GM19467 (cell line): ENCODE measurements at regions not wholly inside any gene's neighbourhood (a gene's known extent, or its start where the extent isn't known, plus 50 kb on each side); places are given as distances from the start of the nearest gene placed in this dataset.

Experiments
- ATAC-seq: cut with Tn5 transposase; IDR thresholded peaks from one replicate; pipeline ENCODE4 v1.9.1; 2021; ENCODE audit warnings: mild to moderate bottlenecking, moderate library complexity; ENCODE audit not compliant: unreplicated experiment

DNA sequence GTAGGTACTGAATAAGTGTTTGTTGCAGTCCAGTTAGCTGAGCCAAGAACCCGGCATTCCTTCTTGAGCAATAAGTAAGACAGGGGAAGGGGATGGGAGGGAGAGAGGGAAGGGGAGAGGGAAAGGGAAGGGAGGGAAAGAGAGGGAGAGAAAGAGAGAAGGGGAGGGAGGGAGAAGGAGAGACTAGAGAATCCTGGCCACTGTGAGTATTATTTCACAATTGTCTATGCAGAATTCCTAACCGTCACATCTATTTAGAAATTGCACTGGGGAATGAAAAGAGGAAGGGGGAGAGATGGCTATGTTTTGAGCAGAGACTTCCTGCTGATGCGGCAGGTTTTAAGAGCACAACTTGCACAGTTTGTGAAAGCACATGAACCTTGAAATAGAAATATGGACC is 251.4 kb upstream of the ZMIZ1 start:
- ATAC-seq: no peak

DNA sequence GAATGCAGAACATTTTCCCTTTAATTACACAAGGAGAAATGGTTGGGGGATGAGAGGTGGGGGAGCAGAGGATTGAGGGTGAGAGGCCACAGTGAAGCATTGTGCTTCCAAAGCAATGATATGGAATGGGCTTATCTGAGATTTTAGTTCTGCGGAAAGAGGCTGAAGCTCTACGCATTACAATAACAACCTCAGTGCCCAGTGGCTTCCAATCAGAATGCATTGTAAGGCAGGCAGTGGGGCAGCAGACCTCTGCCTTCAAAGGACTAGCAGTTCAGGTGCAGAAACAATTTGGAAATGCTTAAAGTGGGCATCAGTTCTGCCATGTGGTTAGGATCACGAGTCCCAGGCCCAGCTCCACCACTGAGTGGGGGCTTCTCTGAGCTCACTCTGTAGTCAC is 251.0 kb upstream of the ZMIZ1 start:
- no peak for ATAC-seq

DNA sequence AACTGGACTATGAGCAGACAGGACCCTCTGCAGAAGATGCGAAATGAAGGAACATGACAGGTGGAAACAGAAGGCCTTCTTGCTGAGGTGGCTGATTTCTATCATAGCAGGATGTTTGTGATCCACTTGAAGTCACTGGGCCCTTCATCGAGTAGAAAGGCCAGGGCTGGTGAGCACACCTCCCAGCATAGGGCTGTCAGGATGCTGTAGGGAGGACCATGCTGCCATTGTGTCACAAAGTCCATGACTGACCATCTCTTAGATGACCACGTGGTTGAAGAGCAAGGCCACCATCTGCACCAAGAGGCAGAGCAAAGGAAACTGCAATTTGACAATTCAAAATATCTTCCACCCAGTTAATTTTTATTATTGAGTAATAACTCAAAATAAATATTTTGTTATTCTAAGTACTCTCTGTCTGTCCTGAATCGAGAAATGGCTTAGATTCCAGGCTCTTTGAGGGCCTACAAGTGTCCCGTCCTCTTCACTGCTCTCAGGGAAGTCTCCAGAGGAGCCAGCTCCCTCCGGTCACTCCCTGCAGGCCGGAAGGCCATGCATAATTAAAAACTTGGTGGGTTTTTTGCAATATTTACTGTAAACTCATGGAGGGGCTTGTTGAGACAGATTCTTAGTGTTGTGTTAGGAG is 249.3 kb upstream of the ZMIZ1 start:
- no peak for ATAC-seq

DNA sequence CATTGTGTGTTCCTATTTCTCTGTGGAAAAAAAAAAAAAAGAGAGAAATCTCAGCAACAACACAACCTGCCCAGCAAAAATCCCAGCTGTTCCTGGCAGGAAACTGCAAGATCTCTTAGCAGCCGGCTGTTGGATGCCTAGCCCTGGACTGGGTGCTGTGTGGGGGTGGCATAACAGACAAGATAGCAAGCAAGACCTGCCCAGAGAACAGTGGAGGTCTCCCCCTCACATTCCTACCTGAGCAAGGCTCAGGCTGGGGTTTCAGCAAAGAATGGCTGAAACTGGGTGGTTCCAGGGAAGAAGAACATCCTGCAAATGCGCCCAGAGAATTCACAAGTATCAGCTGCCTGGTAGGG is 248.8 kb upstream of the ZMIZ1 start:
- ATAC-seq: no peak

DNA sequence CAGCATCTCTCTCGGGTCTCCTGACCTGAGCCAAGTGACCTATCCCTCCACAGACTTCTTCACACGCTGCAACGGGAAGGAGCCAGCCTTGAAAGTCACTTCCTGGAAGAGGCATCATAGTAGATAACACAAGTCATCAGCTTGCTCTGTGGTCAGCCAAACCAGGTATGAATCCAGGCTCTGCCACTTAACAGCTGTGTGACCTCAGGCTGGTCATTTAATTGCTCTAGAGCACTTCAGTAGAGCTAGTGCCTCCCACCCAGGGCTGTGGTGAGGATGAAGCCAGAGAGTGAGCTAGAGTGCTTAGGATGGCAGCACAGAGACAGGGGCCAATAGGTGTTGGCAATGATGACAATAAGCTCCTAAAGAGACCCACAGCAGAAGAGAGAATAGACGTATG is 247.7 kb upstream of the ZMIZ1 start:
- ATAC-seq: no peak

DNA sequence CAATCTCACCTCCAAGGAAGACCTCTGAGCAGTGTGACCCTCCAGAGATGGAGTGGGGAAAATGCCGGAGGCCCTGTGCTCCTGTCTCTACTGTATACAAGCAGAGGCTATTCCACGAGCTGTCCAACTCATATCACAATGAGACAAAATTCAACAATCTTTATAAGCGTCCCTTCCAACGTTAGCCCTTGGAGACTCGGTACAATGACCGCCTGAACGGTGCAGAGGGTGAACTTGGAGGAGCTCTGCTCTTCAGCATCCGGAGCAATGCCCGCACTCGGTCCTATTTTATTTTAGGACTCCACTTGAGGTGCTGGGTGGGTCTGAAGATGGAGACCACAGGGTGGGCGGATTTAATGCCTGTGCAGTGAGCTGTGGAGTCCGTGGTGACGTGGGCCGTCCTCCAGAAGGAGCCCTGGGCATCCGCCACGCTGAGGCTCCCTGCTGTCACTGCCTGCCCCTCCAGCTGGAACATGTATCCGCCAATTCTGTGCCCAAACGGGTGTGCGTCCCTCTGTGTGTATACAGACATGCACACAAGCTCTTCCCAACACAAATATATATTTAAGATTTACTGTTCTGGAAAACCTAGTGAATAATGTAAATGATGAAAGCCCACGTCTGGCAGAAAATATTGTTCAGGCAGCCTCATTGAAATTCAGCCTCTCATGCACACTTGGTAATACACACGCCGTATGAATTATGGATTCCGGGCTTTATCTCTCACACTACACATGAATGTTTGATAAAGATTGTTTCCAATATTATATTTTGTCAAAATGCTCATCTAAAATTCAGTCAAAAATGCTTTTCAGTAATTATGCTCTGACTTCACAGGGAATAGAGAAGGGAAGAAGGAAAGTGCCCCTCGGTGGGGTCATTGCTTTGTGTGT is 239.9 kb upstream of the ZMIZ1 start:
- no peak for ATAC-seq

DNA sequence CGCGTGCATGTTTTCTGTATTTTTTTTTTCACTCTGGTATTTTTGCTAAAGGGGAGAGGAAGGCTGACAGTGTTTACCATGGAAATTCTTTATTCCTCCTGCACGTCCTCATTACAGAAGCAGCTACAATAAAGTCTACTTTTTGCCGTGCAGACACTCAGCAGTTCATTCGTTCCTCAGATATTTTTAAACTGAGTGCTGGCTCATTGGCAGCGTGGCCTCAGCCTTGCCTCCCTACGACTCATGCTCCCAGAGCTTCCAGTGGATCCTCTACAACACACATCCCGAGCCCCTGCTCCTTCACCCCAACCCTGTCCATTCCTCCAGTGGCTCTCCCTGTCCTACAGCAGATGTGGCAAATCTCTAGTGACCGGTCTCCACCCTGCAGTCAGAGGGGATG is 239.2 kb upstream of the ZMIZ1 start:
- no peak for ATAC-seq

DNA sequence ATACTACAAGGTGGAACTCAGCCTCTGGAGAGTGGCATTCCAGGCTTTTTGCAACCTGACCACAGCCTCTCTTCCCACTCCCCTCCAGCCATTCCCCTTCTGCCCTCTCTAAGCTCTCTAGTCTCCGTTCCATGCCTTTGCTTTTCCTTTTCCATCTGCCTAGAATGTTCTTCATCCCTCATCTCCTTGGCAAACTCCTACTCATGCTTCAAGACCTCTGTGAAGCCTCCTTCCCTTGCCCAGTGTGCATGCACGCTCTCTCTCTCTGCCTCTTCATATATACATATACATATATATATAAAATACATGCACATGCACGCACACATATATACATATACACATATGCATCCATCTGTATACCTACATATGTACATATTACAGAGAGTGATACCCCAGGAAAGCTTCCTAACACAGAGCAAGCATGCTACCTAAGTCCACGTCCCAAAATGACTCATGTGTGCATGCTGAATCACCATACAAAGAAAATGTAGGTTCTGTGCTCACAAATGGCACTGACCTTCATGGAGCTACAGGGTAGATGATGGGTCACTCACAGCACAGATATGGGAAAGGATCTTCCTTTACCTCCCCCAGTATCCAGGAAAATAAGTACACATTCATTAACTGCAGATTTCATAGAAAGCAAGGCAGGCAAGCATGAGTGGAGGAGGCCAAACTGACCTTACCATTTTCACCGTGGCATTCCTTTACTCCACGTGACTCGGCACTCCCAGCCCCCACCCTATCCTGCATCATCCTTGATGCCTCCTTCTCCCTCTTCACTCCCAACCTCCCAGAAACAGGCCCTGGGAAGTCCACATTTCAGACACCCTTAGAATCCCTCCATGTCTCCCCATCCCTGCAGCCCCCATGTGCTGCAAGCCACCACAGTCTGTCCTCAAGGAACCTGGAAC is 238.4 kb upstream of the ZMIZ1 start:
- no peak for ATAC-seq

DNA sequence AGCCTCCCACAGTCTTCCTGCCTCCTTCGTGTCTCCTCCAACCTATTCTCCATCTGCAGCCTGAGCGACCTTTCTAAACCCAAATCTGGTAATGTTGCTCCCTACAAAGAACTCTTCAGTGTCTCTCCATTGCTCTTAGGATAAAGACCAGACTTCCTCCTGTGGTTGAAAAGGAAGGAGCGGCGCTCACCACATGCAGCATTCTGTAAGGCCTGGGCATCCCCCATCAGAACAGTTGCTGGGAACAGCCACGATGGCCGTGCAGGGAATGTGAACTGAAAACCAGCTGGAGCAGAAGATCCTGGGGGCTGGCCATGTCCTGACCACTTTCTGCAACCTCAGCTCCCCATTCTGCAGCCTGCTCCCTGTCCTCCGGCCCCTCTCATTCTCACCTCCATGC is 237.8 kb upstream of the ZMIZ1 start:
- ATAC-seq: no peak

DNA sequence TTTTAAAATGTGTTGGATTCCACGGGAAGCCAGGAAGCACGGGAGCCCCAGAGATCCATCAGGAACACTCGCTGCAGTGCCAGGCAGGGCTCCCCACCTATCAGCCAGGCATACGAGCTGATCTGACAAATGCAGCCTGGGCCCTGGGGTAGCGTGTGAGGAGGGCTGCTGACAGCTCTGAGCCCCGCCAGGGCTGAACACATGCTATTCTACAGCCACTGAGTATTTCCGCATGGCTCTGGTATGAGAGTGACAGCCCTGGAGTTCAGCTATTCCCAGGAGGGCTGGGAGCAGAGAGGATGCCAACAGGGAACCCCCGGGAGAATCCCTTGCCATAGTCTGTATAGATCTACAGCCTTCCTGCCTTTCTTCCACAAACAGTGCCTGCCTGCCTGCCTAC is 237.3 kb upstream of the ZMIZ1 start:
- ATAC-seq: no peak

DNA sequence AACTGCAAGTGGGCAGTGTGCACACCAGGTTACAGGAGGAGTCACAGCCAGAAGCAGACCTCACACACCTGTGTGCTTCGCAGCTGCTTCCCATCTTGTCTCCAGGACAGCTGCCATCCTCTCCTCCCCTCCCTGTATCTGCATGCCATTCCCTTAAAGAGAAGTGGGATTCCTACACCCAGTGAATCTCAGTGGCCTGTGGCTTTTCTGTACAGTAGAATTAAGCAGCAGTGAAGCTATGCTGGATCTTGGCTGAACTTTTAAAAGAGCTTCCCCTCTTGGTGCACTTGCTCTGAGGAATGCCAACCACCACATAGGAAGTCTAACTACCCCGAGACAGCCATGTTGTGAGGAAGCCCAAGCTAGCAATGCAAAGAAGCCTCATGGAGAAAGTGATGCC is 236.5 kb upstream of the ZMIZ1 start:
- no peak for ATAC-seq

DNA sequence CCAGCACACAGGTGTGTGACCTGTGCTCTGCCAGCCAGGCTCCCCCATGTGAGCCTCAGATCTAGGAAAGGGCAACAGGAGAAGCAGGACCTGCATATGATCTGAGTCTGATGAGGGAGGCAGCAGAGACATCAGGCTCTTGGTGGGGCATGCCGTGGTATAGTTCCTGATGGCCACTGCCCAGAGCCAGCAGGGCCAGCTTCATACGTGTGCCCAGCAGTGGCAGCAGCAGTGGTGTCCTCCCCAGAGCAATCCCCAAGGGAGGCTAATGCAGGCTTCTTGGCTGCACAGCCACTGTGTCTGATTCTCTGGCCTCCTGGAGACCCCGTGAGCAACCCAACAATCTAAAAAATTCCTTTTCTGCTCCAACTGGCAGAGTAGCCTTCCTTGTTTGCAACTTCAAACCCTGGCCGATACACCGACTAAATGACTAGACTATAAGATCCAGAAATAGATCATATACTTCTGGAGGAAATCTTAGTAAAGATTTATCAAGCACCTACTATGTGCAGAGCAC is 230.6 kb upstream of the ZMIZ1 start:
- ATAC-seq: no peak

DNA sequence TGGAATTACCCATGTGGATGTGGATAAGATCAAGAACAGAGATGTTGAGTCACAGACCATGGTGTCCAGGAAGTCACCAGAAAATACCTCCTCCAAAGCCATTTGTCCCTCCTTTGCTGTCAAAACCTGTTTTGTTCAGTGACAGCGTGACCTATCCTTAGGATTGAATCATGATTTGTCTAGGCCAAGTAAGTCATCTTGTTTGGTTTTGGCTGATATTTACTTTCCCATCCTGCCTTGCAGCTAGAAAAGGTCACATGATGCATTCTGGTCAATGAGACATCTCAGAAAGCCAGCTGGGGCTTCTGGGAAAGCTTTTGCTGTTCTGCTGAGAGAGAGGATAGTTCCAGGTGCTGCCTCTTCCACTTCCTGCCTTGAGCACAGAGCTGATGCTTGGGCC is 225.3 kb upstream of the ZMIZ1 start:
- ATAC-seq: no peak

DNA sequence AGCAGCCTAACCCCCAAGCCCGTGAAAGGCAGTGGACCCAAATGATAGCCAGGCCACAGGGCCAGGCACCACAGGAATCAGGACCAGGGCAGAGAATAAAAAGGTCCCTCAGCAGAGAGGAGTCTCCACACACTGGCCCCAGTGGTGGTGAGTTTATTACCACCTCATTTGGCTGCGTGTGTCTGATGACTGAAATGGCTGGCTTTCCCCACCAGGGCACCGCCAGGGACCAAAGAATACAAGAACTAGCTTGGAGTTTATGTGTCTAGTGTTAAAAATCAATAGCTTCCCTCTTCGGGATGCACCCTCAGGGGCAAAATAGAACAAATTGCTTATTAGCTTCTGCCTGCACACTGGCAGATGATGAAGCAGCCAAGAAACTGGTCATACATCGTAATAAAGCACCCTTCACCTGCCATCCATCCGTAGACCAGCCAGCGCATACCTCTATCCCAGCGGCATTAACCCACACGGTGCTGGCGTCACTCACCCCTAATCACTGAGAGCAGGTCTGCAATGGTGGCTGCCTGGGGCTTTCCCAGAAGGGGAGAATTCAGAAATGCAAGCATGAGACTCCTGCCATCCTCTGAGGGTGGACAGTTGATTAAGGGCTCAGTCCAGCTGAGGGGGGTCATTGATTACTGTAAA is 223.7 kb upstream of the ZMIZ1 start:
- ATAC-seq: no peak

DNA sequence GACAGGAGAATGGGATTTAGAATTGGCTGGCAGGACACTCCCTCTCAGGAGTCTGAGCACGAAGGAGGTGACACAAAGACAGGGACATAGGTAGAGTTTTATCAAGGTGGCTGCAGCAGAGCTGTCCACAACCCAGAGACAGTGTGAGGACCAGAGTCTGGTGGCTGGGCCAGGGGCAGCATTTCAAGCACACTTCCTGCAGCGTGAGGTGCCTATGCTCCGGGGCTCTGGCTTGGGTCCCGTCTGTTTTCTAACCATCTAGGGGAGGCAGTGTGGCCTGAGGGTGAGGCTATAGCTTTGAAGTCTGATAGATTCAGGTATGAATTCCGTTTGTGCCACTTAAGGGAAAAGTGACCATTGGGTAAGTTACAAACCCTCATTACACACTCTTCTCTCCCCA is 222.7 kb upstream of the ZMIZ1 start:
- no peak for ATAC-seq

DNA sequence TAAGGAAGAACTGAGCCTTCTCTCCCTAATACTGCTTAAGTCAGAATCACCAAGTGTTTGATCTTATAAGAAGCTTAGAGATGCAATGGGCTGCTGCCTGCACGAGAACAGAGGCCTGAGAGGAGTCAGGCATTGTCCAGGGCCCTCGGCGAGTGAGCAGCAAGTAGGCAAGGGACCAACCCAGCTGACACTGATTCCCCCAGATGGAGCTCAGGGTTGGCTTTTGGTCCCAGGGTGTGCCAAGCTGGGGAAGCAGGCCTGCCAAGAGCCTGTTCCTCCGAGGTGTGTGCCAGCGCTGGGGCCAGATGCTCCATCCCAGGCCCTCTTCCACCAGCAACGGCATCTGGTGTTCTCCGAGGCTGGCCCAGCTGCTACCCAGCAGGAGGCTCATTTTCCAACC is 222.0 kb upstream of the ZMIZ1 start:
- no peak for ATAC-seq

DNA sequence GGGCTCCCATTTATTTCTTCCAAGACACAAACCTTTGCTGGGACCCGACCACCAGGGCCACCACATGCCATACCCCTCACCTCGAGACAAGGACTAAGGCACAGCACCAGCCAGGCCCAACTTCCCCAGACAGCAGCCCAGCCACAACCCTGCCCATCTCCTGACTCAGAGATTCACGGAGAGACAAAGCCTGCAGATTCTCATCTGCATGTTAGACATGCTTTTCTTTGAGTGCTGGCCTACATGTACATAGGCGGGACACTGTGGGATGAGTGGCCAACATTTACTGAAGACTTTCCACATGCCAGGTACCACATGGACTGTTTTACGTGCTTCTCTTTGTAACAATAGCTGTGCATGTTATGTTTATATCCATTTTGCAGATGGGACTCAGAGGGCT is 221.3 kb upstream of the ZMIZ1 start:
- ATAC-seq: no peak

DNA sequence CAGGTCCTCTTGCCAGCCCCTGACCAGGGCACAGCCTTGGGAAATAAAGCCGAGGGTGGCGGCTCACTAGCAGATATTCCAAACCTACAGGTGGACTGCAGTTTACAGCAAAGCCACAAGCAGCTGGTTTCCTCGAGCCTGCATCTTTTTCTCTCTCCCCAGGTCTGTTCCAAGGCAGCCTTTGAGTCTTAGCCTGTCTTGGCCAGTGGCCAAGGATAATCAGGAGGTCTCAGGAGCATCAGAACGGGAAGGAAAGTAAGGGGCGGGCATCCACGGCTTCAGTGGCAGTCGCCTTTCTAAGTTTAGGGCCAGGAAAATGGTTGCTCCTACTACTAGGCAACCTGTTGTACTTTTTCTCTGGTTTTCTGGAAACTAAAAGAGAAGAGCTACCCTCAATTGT is 219.7 kb upstream of the ZMIZ1 start:
- ATAC-seq: no peak

DNA sequence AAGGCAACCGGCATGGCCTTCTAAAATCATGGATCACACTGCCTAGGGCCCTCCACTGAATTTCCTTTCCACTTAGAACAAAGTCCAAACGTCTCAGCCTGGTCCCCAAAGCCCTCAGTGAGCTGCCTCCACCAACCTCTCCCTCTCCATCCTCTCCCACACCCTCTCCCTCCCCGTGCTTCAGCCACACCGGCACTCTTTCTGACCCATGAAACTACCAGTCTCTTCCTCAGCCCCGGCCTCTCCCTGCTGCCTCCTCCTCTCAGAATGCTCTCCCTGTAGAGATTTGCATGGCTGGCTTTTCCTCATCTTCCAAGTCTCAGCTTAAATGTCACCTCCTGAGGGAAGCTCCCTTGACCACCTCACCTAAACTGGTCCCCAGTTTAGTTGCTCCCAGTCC is 219.0 kb upstream of the ZMIZ1 start:
- ATAC-seq: no peak

DNA sequence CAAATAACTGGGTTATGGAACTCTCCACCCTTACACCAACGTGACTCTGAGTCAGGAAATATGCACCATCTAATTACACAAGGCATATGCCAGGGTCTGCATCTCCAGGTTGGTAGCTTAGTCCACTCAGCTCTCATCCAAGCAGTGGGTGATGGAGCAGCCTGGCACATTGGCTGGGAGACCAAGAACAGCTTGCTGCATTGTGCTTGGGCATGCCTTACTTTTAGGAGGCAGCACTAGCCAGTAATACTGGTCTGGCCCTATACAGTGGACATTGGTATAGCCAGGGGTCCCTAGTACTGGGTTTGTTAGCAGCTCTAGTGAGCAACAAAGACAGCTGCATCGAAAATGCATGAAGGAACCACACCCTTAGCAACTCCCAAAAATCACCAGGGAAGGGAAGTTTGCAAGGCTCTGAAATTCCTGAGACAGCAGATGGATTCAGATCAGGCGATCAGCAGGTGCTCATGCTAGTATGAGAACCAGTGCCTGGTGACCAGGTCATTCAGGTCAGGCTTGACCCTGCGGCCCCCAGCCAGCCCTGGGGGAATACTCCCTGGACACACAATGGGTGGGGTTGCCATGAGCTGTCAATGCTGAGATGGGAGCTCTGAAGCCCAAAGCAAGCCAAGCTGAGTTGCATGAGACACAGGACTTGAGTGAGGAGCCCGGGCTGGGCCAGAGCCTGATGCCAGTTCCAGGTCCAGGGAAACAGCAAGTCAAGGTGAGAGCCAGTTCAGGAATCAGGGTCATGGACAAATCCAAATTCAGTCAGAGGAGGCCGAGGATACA is 217.9 kb upstream of the ZMIZ1 start:
- ATAC-seq: no peak
